Urinary bladder (tissue), 3 donors: ENCODE measurements at regions not wholly inside any gene's neighbourhood (a gene's known extent, or its start where the extent isn't known, plus 50 kb on each side); places are given as distances from the start of the nearest gene placed in this dataset.

ENCODE experiments used
- DNase-seq: peaks from one replicate; pipeline ENCODE4 v3.0.0-alpha.2; 2015; ENCODE audit errors: extremely low spot score
- H3K27ac ChIP-seq: one replicate; pipeline ENCODE4 v1.5.1; 2013; ENCODE audit warnings: low read depth, mild to moderate bottlenecking, moderate library complexity
- H3K36me3 ChIP-seq: one replicate; pipeline ENCODE4 v1.6.1; 2013; ENCODE audit warnings: mild to moderate bottlenecking, moderate library complexity; ENCODE audit not compliant: insufficient read depth
- H3K4me1 ChIP-seq: one replicate; pipeline ENCODE4 v1.6.1; 2013; ENCODE audit warnings: mild to moderate bottlenecking, moderate library complexity; ENCODE audit not compliant: insufficient read depth
- H3K4me3 ChIP-seq: one replicate; pipeline ENCODE4 v1.5.1; 2013; ENCODE audit warnings: low read depth, low read length
- WGBS: extraction: QIAGEN DNeasy Blood & Tissue Kit; methylation state at CpG from one replicate; pipeline ENCODE4 v1.1.7; 2013; 5-methylcytosine and 5-hydroxymethylcytosine counted together
- donor health status: healthy with polysubstance abuse.
- donor health status: healthy.

DNA sequence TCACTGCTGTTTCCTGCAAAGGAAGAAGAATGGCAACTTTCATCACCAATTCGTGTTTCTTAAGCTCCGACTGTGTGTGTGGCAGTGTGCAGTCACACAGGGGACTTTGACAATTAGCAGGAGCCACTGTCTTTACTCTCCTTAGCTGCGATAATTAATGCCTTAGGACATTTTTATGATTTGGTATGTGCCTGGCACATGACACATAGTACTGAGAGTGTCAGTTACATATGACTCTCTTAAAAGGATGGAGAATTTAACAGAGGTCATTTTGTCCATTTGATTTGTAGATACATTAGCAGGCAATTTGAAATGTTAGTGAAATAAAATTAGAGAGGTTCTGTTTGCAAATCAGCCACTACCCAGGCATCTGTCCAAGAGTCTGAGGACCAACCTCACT, 128.9 kb upstream of the VEPH1 start:
- WGBS: 32% methylated on average over 3 of the region's 3 CpGs
- Histone ChIP-seq H3K27ac (no peak overlapping the region), H3K4me1 (no peaks in the 10 kb centered on the region)

GRCh38 chr3:157631478-157631877, 128.3 kb upstream of the VEPH1 start:
- DNase-seq: no peak
- WGBS: 27% methylated on average over 8 of the region's 8 CpGs
- H3K4me3 ChIP-seq: no peak overlapping the region
- no peak overlapping the region for H3K27ac ChIP-seq
- no peaks in the 10 kb centered on the region for H3K4me1 ChIP-seq
- H3K36me3 ChIP-seq: no peaks in the 10 kb centered on the region

More for the DNA sequence above, 128.9 kb upstream of the VEPH1 start:
- Histone ChIP-seq H3K36me3 (no peaks in the 10 kb centered on the region), H3K4me3 (no peak overlapping the region)
- DNase-seq: no peak

DNA sequence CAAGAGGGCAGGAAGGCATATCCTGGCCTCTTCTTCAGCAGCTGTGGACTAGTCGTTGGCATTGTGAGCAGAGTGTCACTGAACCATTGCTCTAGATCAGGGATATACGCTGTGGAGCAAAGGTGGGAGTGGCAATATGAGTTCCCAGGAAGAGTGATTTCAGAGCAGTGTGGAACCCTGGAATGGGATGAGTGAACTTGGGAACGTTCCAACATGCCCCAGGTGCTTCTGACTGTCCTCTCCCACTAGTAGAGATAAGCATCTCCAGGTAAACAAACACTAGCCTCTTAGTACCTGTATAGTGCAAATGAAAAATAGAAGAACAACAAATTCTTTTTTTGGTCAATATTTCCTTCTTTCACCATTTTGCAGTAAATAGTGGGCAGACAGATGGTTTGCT, 123.6 kb upstream of the VEPH1 start:
- 79% methylated on average over 3 of the region's 3 CpGs for WGBS
- no peak overlapping the region for H3K4me3 ChIP-seq
- no peak overlapping the region for H3K27ac ChIP-seq
- DNase-seq: no peak
- no peaks in the 10 kb centered on the region for H3K4me1 ChIP-seq
- no peaks in the 10 kb centered on the region for H3K36me3 ChIP-seq

- WGBS: 82% methylated on average over 2 of the region's 2 CpGs
- Histone ChIP-seq H3K4me1 (no peaks in the 10 kb centered on the region), H3K4me3 (no peak overlapping the region), H3K36me3 (no peaks in the 10 kb centered on the region), H3K27ac (no peak overlapping the region)
- no peak for DNase-seq
Observed at GRCh38 chr3:157624801-157625200, 121.6 kb upstream of the VEPH1 start.

DNA sequence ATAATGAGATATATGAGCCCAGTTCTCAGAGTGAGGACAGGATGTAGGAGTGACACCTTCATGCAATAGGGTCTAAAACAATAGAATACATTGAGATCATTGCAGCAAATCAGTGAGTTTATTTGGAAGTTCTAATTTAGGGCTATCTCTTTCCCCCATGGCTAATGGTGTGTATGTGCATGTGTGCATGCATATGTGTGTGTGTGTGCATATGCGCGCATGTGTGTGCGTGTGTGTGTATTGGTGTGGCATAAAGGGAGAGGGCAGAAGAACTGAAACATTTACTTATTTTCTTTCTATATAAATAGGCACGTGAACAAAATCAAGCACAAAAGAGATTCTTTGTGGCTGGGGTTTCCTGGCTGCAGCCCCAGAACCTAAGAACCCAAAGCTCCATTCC, 115.7 kb upstream of the VEPH1 start:
- 89% methylated on average over 4 of the region's 4 CpGs for WGBS
- H3K4me1 ChIP-seq: no peaks in the 10 kb centered on the region
- no peak for DNase-seq

GRCh38 chr3:157618075-157618760, 115.0 kb upstream of the VEPH1 start:
- WGBS: 22% methylated on average over 6 of the region's 6 CpGs
- peak; percentile 23 for DNase-seq
- H3K36me3 ChIP-seq: no peaks in the 10 kb centered on the region
- H3K27ac ChIP-seq: no peak overlapping the region
- no peak overlapping the region for H3K4me3 ChIP-seq
- no peaks in the 10 kb centered on the region for H3K4me1 ChIP-seq

More for the DNA sequence above, 115.7 kb upstream of the VEPH1 start:
- no peak overlapping the region for H3K27ac ChIP-seq
- no peaks in the 10 kb centered on the region for H3K36me3 ChIP-seq
- H3K4me3 ChIP-seq: no peak overlapping the region

- Histone ChIP-seq H3K4me3 (no peak overlapping the region), H3K4me1 (no peaks in the 10 kb centered on the region), H3K36me3 (no peaks in the 10 kb centered on the region), H3K27ac (no peak overlapping the region)
- no peak for DNase-seq
- 50% methylated on average over 2 of the region's 2 CpGs for WGBS
Observed at GRCh38 chr3:157614896-157615295, 111.7 kb upstream of the VEPH1 start.

GRCh38 chr3:157611536-157612076, 108.4 kb upstream of the VEPH1 start:
- 88% methylated on average over 4 of the region's 4 CpGs for WGBS
- H3K27ac ChIP-seq: no peak overlapping the region
- no peaks in the 10 kb centered on the region for H3K36me3 ChIP-seq
- no peak for DNase-seq
- no peak overlapping the region for H3K4me3 ChIP-seq
- H3K4me1 ChIP-seq: no peaks in the 10 kb centered on the region

GRCh38 chr3:157610876-157611535, 107.8 kb upstream of the VEPH1 start:
- 92% methylated on average over 7 of the region's 7 CpGs for WGBS
- no peak for DNase-seq
- H3K36me3 ChIP-seq: no peaks in the 10 kb centered on the region
- H3K4me3 ChIP-seq: no peak overlapping the region
- H3K27ac ChIP-seq: no peak overlapping the region
- no peaks in the 10 kb centered on the region for H3K4me1 ChIP-seq

DNA sequence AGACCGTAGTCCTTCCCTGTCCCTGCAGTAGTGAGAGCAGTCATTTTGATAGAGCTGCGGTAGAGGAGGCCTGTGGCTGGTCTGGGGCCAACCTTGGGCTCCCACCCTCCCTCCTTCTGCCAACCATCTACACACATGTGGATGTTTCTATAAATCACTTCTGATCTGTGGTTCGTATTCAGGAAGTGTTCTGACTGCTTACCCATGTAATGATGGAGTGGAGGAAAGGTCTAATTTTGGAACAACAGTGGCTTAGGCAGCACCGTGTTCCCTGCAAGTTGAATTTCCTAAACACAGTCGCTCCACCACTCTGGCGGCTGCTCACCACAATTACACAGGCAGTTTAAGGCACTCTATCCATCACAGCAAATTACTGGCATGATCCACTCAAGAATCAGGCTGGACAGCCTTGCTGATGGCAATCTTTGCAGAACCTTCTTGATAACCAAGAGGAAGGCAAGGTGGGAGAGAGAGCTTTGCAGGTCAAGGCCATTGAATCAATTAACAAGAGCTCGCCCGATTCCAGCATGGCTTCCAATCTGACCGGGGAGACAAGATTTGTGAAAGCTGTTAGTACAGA, 104.7 kb upstream of the VEPH1 start:
- Histone ChIP-seq H3K36me3 (no peaks in the 10 kb centered on the region), H3K4me3 (no peak overlapping the region), H3K27ac (no peak overlapping the region), H3K4me1 (no peaks in the 10 kb centered on the region)
- 77% methylated on average over 9 of the region's 9 CpGs for WGBS
- DNase-seq: no peak

DNA sequence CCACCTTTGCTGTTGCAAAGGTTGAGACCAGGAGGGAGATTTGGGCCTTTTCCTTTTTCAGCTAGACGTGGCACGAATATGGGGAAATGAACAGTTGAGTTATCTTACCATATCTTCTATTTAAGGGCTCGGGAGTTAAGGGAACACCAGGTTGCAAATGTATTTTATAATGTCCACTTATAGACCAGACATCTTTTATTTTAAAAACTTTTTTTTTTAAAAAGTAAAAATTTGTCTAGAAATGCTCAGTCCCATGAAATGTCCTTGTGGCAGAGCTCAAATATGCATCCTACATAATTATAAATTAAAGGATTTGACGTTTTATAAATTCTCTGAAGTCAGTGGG, 103.6 kb upstream of the VEPH1 start:
- no peak for DNase-seq
- no peaks in the 10 kb centered on the region for H3K4me1 ChIP-seq
- H3K36me3 ChIP-seq: no peaks in the 10 kb centered on the region
- no peak overlapping the region for H3K4me3 ChIP-seq
- 57% methylated on average over 4 of the region's 4 CpGs for WGBS
- no peak overlapping the region for H3K27ac ChIP-seq

DNA sequence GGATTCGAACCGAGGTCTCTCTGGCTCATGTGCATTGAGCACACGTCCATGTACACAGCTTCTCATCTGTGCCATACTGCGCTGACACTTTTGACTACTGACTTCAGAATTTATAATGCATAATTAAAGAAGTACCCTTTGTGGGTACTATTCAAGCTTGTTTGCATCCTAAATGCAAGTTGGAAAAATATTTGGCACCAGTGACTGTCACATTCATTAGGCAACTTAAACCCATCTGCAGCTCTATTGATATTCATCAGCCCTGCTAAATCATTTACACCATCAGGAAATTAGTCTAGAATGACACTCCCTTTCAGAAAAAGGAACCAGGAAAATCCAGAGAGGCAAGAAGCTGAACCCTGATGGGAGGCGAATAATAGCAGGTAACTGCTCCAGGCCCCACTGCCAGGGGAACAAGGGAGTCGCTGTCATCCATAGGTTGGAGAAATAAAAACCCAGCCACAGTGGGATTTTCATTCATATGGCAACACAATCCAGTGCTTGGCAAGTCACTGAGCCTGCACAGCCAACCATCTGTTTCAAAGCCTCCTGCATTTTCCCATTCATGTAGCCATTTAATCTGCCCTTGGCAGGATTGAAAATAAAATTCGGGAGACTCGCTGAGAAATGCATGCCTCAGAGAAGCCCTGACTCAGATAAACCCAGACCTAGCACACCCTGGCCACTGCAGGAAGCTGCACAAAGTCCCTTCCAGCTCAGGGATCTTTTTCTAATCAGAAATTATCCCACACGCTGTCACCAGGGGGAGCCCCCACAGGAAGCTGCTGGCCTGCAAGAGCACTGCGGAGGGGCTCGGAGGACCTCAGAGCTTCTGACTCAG, 103.0 kb upstream of the VEPH1 start:
- no peak for DNase-seq
- Histone ChIP-seq H3K36me3 (no peaks in the 10 kb centered on the region), H3K4me3 (no peak overlapping the region), H3K27ac (no peak overlapping the region), H3K4me1 (no peaks in the 10 kb centered on the region)
- whole genome bisulfite sequencing: 44% methylated on average over 11 of the region's 11 CpGs

DNA sequence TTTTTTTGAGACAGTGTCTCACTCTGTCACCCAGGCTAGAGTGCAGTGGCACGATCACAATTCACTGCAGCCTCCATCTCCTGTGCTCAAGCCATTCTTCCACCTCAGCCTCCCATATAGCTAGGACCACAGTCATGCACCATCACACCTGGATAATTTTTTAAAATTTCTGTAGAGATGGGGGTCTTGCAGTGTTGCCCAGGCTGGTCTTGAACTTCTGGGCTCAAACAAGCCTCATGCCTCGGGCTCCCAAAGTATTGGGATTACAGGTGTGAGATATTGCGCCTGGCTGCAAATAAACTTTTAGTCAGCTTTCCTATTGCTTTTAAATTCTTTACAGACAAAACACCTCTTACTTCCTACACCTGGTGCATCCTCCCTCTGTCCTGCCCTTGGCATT, 102.1 kb upstream of the VEPH1 start:
- H3K36me3 ChIP-seq: no peaks in the 10 kb centered on the region
- no peaks in the 10 kb centered on the region for H3K4me1 ChIP-seq
- no peak for DNase-seq
- H3K27ac ChIP-seq: no peak overlapping the region
- 87% methylated on average over 3 of the region's 3 CpGs for WGBS
- no peak overlapping the region for H3K4me3 ChIP-seq
